Liver (tissue), 3 donors: ENCODE measurements at regions not wholly inside any gene's neighbourhood (a gene's known extent, or its start where the extent isn't known, plus 50 kb on each side); places are given as distances from the start of the nearest gene placed in this dataset.

ENCODE experiments used
- ATF3 ChIP-seq: IDR thresholded peaks from 2 replicates; pipeline ENCODE4 v1.6.1; 2016; ENCODE audit warnings: antibody characterized with exemption
- EGR1 ChIP-seq, 2 donors: IDR thresholded peaks; 2 replicates each; pipeline ENCODE4 v1.6.1; 2016 to 2018; ENCODE audit warnings: antibody characterized with exemption in 2 of 2, low read depth in 2 of 2
- YY1 ChIP-seq: IDR thresholded peaks from 2 replicates; pipeline ENCODE4 v1.6.1; 2016; ENCODE audit warnings: antibody characterized with exemption, mild to moderate bottlenecking
- TF ChIP-seq, protein P1 (sequence below): fragments of 150-350 bp; IDR thresholded peaks from 2 replicates; pipeline ENCODE4 v1.5.1; 2017; ENCODE audit warnings: improper control_type of control experiment, low read depth, low read length; ENCODE audit not compliant: missing input control
- donor health status: healthy.
- donor health status: healthy.

DNA sequence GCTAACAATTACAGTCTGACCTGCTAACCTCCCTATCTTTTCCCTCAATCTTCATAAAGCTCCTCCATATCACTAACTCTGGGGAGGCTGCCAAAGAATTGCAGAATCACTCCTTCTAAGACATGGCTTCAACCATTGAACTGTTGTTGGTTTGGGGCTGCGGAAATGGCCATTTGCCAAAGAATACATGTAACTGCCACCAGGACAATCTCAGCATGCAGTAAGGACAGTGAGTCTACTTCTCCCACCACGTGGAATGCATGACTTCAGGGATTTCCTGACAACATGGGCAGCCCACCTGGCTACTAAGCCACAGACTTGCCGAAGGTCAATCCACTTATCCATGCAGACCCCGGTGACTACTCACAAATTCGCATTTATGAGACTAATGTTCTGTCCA lies 104.3 kb upstream of the NUDT7 start:
- TF ChIP-seq, protein P1, sequence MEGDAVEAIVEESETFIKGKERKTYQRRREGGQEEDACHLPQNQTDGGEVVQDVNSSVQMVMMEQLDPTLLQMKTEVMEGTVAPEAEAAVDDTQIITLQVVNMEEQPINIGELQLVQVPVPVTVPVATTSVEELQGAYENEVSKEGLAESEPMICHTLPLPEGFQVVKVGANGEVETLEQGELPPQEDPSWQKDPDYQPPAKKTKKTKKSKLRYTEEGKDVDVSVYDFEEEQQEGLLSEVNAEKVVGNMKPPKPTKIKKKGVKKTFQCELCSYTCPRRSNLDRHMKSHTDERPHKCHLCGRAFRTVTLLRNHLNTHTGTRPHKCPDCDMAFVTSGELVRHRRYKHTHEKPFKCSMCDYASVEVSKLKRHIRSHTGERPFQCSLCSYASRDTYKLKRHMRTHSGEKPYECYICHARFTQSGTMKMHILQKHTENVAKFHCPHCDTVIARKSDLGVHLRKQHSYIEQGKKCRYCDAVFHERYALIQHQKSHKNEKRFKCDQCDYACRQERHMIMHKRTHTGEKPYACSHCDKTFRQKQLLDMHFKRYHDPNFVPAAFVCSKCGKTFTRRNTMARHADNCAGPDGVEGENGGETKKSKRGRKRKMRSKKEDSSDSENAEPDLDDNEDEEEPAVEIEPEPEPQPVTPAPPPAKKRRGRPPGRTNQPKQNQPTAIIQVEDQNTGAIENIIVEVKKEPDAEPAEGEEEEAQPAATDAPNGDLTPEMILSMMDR = no peak
- no peak for TF ChIP-seq YY1
- no peak for TF ChIP-seq EGR1 (IDR thresholded peaks at IDR 0.05; ENCODE audit: low read depth in 2 of 2)
- no peak for TF ChIP-seq ATF3
